ENCODE measurements at regions not wholly inside any gene's neighbourhood (a gene's known extent, or its start where the extent isn't known, plus 50 kb on each side); places are given as distances from the start of the nearest gene placed in this dataset.

DNA sequence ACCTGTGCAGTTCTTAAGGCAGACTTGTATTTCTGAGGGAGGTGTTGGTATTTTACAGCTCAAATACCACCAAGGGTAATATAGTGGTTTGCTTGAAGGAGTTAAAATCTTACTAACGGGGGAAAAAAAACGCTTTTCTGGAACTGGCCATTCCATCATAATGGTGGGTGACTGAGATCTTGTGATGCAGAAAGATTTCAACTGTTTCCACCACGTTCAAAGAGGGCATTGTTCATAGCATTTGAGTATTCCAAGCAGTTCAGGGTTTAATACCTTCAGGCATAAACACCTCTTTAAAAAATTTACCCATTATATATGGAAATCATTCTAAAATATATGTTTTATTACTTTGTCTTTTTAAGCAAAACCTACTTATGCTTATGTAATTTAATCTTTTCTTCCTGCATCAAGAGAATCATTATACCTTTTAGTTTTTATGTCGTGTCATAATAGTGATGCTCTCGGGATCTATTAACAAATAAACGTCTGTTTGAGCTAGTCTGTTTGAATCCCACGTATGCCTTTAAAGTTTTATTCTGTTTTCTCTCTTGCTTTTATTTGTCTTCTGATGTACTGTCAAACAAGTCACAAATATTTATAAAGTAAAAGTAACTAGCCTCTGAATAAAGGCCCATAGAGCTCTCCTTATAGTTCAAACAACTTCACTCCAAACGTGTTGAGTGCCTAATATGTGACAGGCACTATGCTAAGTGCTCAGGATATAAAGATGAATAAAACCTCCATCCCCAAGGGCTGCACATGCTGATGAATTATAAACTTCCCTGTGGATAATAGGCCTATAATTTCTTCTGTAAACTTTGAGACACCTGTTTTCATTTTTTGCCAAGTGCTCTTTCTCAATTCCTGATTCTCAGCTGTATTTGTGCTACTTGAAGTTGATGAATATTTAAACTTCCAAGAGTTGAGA, 298.8 kb upstream of the FERMT1 start:
- no peak for DNase-seq
- H3K27ac Mint-ChIP-seq (ENCODE audit: unreplicated experiment), result no peak overlapping the region
- TF ChIP-seq, protein P1, sequence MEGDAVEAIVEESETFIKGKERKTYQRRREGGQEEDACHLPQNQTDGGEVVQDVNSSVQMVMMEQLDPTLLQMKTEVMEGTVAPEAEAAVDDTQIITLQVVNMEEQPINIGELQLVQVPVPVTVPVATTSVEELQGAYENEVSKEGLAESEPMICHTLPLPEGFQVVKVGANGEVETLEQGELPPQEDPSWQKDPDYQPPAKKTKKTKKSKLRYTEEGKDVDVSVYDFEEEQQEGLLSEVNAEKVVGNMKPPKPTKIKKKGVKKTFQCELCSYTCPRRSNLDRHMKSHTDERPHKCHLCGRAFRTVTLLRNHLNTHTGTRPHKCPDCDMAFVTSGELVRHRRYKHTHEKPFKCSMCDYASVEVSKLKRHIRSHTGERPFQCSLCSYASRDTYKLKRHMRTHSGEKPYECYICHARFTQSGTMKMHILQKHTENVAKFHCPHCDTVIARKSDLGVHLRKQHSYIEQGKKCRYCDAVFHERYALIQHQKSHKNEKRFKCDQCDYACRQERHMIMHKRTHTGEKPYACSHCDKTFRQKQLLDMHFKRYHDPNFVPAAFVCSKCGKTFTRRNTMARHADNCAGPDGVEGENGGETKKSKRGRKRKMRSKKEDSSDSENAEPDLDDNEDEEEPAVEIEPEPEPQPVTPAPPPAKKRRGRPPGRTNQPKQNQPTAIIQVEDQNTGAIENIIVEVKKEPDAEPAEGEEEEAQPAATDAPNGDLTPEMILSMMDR (IDR thresholded peaks at IDR 0.05; ENCODE audit: partially characterized antibody, unreplicated experiment), result no peak
- H3K9me3 Mint-ChIP-seq (ENCODE audit: unreplicated experiment), result no peaks in the 10 kb centered on the region
- no peak overlapping the region for H3K4me3 Mint-ChIP-seq (ENCODE audit: unreplicated experiment)
- H3K4me1 Mint-ChIP-seq (ENCODE audit: low read depth, unreplicated experiment), result no peaks in the 10 kb centered on the region
- no peaks in the 10 kb centered on the region for H3K27me3 Mint-ChIP-seq (ENCODE audit: unreplicated experiment)
- no peaks in the 10 kb centered on the region for H3K36me3 Mint-ChIP-seq (ENCODE audit: unreplicated experiment)

DNA sequence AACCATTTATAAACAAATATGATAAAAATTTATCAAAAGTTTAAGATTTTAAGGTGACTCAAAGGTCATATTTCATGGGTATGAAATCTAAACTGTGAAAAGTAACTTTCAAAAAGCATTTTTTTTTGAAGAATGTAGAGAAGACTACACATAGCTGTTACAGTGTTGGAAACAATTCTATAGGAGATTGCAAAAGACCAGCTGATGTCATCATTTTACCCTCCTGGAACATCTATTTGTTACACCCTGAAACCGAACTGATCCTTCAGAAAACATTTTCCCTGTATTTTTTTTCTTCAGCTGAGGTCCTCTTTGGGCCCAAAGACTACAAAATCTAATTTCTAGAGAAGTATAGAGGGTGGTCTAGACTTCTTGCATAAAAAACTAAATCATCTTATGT, 297.5 kb upstream of the FERMT1 start:
- DNase-seq, result no peak
- Mint-ChIP-seq H3K9me3 (ENCODE audit: unreplicated experiment) (no peaks in the 10 kb centered on the region), H3K27me3 (ENCODE audit: unreplicated experiment) (peaks cover 2% of the 10 kb centered on the region), H3K36me3 (ENCODE audit: unreplicated experiment) (no peaks in the 10 kb centered on the region), H3K27ac (ENCODE audit: unreplicated experiment) (no peak overlapping the region), H3K4me3 (ENCODE audit: unreplicated experiment) (no peak overlapping the region), H3K4me1 (ENCODE audit: low read depth, unreplicated experiment) (no peaks in the 10 kb centered on the region)
- TF ChIP-seq, protein P1 (IDR thresholded peaks at IDR 0.05; ENCODE audit: partially characterized antibody, unreplicated experiment), result no peak

GRCh38 chr20:6418732-6419131, 295.9 kb upstream of the FERMT1 start:
- Mint-ChIP-seq H3K4me3 (ENCODE audit: unreplicated experiment) (no peak overlapping the region), H3K4me1 (ENCODE audit: low read depth, unreplicated experiment) (no peaks in the 10 kb centered on the region), H3K9me3 (ENCODE audit: unreplicated experiment) (no peaks in the 10 kb centered on the region), H3K36me3 (ENCODE audit: unreplicated experiment) (no peaks in the 10 kb centered on the region), H3K27me3 (ENCODE audit: unreplicated experiment) (peaks cover 2% of the 10 kb centered on the region), H3K27ac (ENCODE audit: unreplicated experiment) (no peak overlapping the region)
- DNase-seq, result no peak
- TF ChIP-seq, protein P1 (IDR thresholded peaks at IDR 0.05; ENCODE audit: partially characterized antibody, unreplicated experiment), result no peak

GRCh38 chr20:6416371-6416770, 293.5 kb upstream of the FERMT1 start:
- Mint-ChIP-seq H3K4me3 (ENCODE audit: unreplicated experiment) (no peak overlapping the region), H3K27me3 (ENCODE audit: unreplicated experiment) (peaks cover 2% of the 10 kb centered on the region), H3K36me3 (ENCODE audit: unreplicated experiment) (no peaks in the 10 kb centered on the region), H3K27ac (ENCODE audit: unreplicated experiment) (no peak overlapping the region), H3K4me1 (ENCODE audit: low read depth, unreplicated experiment) (no peaks in the 10 kb centered on the region), H3K9me3 (ENCODE audit: unreplicated experiment) (no peaks in the 10 kb centered on the region)
- no peak for DNase-seq
- TF ChIP-seq, protein P1 (IDR thresholded peaks at IDR 0.05; ENCODE audit: partially characterized antibody, unreplicated experiment), result no peak

GRCh38 chr20:6411651-6412050, 288.8 kb upstream of the FERMT1 start:
- Mint-ChIP-seq H3K9me3 (ENCODE audit: unreplicated experiment) (no peaks in the 10 kb centered on the region), H3K36me3 (ENCODE audit: unreplicated experiment) (no peaks in the 10 kb centered on the region), H3K4me1 (ENCODE audit: low read depth, unreplicated experiment) (no peaks in the 10 kb centered on the region), H3K27ac (ENCODE audit: unreplicated experiment) (no peak overlapping the region), H3K27me3 (ENCODE audit: unreplicated experiment) (peaks cover 2% of the 10 kb centered on the region), H3K4me3 (ENCODE audit: unreplicated experiment) (no peak overlapping the region)
- no peak for DNase-seq
- TF ChIP-seq, protein P1 (IDR thresholded peaks at IDR 0.05; ENCODE audit: partially characterized antibody, unreplicated experiment), result no peak

Measured in glutamatergic neuron (in vitro differentiated cells).